ENCODE measurements at regions not wholly inside any gene's neighbourhood (a gene's known extent, or its start where the extent isn't known, plus 50 kb on each side); places are given as distances from the start of the nearest gene placed in this dataset.

DNA sequence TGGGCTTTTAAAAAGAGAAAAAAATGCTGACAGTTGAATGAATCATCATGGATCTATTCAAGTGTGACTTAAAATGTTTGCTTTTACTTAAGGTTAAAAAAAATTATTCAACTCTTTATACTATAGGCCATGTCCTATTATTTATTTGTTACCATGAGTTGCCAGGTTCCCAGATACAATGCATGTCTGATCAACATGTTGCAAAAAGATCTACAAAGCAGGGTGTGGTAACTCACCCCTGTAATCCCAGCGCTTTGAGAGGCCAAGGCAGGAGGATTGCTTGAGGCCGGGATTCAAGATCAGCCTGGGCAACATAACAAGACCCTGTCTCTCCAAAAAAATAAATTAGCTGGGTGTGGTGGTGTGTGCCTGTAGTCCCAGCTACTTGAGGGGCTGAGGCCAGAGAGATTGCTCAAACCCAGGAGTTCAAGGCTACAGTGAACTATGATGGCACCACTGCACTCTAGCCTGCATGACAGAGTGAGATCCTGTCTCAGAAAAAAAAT lies 460.8 kb downstream of the BCAT1 start:
- TF ChIP-seq, protein P1, sequence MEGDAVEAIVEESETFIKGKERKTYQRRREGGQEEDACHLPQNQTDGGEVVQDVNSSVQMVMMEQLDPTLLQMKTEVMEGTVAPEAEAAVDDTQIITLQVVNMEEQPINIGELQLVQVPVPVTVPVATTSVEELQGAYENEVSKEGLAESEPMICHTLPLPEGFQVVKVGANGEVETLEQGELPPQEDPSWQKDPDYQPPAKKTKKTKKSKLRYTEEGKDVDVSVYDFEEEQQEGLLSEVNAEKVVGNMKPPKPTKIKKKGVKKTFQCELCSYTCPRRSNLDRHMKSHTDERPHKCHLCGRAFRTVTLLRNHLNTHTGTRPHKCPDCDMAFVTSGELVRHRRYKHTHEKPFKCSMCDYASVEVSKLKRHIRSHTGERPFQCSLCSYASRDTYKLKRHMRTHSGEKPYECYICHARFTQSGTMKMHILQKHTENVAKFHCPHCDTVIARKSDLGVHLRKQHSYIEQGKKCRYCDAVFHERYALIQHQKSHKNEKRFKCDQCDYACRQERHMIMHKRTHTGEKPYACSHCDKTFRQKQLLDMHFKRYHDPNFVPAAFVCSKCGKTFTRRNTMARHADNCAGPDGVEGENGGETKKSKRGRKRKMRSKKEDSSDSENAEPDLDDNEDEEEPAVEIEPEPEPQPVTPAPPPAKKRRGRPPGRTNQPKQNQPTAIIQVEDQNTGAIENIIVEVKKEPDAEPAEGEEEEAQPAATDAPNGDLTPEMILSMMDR (IDR thresholded peaks at IDR 0.05; ENCODE audit: insufficient read depth, low read length): no peak
- no peak for TF ChIP-seq SPI1 (IDR thresholded peaks at IDR 0.05; ENCODE audit: borderline replicate concordance, low read depth)
- no peak for TF ChIP-seq GABPA (IDR thresholded peaks at IDR 0.05; ENCODE audit: low read depth)
